Fibroblast of lung (primary cell): ENCODE measurements at regions not wholly inside any gene's neighbourhood (a gene's known extent, or its start where the extent isn't known, plus 50 kb on each side); places are given as distances from the start of the nearest gene placed in this dataset.

Experiments
- EZH2 ChIP-seq: IDR thresholded peaks from 2 replicates; pipeline ENCODE4 v1.5.1; 2012; ENCODE audit warnings: low read length, control low read depth, mild to moderate bottlenecking; ENCODE audit errors: missing control alignments
- TF ChIP-seq, protein P1 (sequence below), 2 donors: IDR thresholded peaks in 1 of 2; conservative IDR thresholded peaks in 1 of 2; 1 replicate in 1 of 2; 2 replicates in 1 of 2; pipeline ENCODE4 v1.5.1; 2011 to 2012; ENCODE audit warnings: low read length in 2 of 2, control low read depth in 1 of 2, inconsistent platforms in 1 of 2, low read depth in 1 of 2, mild to moderate bottlenecking in 1 of 2

DNA sequence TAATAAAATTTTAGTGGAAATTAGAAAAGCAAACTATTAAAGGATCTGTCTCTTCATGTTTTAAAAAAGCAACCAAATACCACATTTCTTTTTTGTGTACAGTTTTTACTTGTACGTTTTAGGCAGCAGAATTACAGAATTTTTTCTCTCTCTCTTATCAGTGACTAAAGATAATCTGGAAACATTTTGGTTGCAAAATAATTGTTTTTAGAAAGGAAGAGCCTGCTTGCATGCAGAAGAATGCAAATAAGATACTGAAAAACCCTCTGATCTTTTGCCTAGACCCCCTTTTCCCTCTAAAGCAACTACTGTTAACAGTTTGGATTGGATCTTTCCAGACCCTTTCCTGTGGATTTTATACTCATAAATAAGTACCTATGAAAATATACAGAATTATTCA lies 75.9 kb upstream of the SGCD start:
- TF ChIP-seq, protein P1, sequence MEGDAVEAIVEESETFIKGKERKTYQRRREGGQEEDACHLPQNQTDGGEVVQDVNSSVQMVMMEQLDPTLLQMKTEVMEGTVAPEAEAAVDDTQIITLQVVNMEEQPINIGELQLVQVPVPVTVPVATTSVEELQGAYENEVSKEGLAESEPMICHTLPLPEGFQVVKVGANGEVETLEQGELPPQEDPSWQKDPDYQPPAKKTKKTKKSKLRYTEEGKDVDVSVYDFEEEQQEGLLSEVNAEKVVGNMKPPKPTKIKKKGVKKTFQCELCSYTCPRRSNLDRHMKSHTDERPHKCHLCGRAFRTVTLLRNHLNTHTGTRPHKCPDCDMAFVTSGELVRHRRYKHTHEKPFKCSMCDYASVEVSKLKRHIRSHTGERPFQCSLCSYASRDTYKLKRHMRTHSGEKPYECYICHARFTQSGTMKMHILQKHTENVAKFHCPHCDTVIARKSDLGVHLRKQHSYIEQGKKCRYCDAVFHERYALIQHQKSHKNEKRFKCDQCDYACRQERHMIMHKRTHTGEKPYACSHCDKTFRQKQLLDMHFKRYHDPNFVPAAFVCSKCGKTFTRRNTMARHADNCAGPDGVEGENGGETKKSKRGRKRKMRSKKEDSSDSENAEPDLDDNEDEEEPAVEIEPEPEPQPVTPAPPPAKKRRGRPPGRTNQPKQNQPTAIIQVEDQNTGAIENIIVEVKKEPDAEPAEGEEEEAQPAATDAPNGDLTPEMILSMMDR (conservative IDR thresholded peaks at IDR 0.05 in 1 of 2, IDR thresholded peaks at IDR 0.05 in 1 of 2; ENCODE audit: low read depth in 1 of 2, low read length in 2 of 2): no peak
- TF ChIP-seq EZH2: no peak
